ENCODE measurements at regions not wholly inside any gene's neighbourhood (a gene's known extent, or its start where the extent isn't known, plus 50 kb on each side); places are given as distances from the start of the nearest gene placed in this dataset.

- intact Hi-C loops (cut with micrococcal nuclease), result no loop called here
- Mint-ChIP-seq H3K4me3 (ENCODE audit: low read depth) (no peak overlapping the region), H3K4me1 (ENCODE audit: low read depth) (no peaks in the 10 kb centered on the region), H3K36me3 (ENCODE audit: low read depth) (no peaks in the 10 kb centered on the region), H3K27ac (no peak overlapping the region), H3K9me3 (no peaks in the 10 kb centered on the region), H3K27me3 (ENCODE audit: low read depth) (peaks cover 57% of the 10 kb centered on the region)
- DNase-seq (ENCODE audit: low spot score), result no peak
Observed at GRCh38 chr5:135192351-135192750, 158.3 kb upstream of the PITX1 start.

DNA sequence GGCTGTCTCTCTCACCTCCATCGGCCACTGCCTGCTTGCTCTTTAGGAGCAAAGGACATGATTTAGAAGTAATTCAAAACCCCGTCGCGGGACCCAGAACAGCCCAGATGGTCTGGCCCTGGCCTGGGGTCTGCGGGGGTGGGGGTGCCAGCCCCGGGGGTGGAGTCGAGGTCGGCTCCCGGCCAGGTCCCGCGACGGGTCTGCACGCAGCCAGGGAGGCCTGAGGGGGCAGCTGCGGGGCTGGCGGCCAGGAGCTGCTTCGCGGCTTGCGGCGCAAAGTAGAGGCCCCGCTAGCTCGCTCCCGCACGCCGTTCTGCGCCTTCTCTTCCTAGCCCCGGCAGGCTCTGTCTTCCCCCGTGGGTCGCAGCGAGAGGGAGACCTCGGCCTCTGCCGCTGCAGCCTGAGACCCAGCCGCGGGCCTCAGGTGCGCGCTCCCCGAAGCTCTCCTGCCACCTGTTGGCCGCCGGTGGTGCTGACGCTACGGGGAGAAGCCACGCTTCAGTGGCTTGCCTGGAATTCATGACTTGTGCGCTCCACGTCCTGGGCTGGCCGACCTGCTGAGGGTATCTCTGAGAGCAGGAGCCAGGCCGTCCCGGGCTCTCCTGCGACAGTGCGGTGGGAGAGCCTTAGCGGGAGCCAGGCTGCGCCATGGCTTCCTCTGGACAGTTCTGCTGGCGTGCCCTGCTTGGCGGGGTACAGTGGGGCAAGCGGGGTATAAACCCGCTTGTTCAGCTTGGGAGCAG, 157.2 kb upstream of the PITX1 start:
- peak overlapping the region; percentile 66 for H3K4me3 Mint-ChIP-seq (ENCODE audit: low read depth)
- DNase-seq (ENCODE audit: low spot score), result peak; percentile 52
- no peaks in the 10 kb centered on the region for H3K4me1 Mint-ChIP-seq (ENCODE audit: low read depth)
- H3K27me3 Mint-ChIP-seq (ENCODE audit: low read depth), result peaks cover 55% of the 10 kb centered on the region
- H3K27ac Mint-ChIP-seq, result no peak overlapping the region
- no peaks in the 10 kb centered on the region for H3K9me3 Mint-ChIP-seq
- intact Hi-C loops (cut with micrococcal nuclease), result no loop called here
- no peaks in the 10 kb centered on the region for H3K36me3 Mint-ChIP-seq (ENCODE audit: low read depth)

- Mint-ChIP-seq H3K9me3 (no peaks in the 10 kb centered on the region), H3K4me1 (ENCODE audit: low read depth) (no peaks in the 10 kb centered on the region), H3K36me3 (ENCODE audit: low read depth) (no peaks in the 10 kb centered on the region), H3K4me3 (ENCODE audit: low read depth) (no peak overlapping the region), H3K27ac (no peak overlapping the region), H3K27me3 (ENCODE audit: low read depth) (peaks cover 51% of the 10 kb centered on the region)
- DNase-seq (ENCODE audit: low spot score), result peak; percentile 1
- intact Hi-C loops (cut with micrococcal nuclease), result no loop called here
Observed at GRCh38 chr5:135190416-135191083, 156.5 kb upstream of the PITX1 start.

DNA sequence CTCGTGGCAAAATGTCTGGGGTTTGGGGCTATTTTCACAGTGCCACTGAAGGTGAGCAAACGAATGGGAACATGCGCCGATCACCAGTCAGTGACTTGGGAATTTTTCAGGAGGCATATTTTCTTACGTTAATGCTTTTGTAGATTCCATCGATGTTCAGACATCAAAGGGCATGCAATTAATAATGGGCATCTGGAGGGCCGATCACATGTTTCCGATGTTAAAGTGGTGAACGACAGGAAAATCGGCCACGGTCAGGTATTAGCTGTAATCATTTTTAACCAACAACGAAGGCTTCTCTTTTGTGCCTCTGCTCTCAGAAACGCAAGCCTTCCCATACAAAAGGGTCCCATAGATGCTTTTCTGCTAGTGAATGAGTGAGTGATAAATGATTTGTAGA, 155.0 kb upstream of the PITX1 start:
- no peaks in the 10 kb centered on the region for H3K4me1 Mint-ChIP-seq (ENCODE audit: low read depth)
- no peak overlapping the region for H3K27ac Mint-ChIP-seq
- intact Hi-C loops (cut with micrococcal nuclease), result no loop called here
- no peak overlapping the region for H3K4me3 Mint-ChIP-seq (ENCODE audit: low read depth)
- H3K27me3 Mint-ChIP-seq (ENCODE audit: low read depth), result peaks cover 51% of the 10 kb centered on the region
- H3K36me3 Mint-ChIP-seq (ENCODE audit: low read depth), result no peaks in the 10 kb centered on the region
- no peaks in the 10 kb centered on the region for H3K9me3 Mint-ChIP-seq
- DNase-seq (ENCODE audit: low spot score), result no peak

- H3K4me3 Mint-ChIP-seq (ENCODE audit: low read depth), result no peak overlapping the region
- intact Hi-C loops (cut with micrococcal nuclease), result no loop called here
- H3K4me1 Mint-ChIP-seq (ENCODE audit: low read depth), result no peaks in the 10 kb centered on the region
Observed at GRCh38 chr5:135188233-135188914, 154.3 kb upstream of the PITX1 start.

DNA sequence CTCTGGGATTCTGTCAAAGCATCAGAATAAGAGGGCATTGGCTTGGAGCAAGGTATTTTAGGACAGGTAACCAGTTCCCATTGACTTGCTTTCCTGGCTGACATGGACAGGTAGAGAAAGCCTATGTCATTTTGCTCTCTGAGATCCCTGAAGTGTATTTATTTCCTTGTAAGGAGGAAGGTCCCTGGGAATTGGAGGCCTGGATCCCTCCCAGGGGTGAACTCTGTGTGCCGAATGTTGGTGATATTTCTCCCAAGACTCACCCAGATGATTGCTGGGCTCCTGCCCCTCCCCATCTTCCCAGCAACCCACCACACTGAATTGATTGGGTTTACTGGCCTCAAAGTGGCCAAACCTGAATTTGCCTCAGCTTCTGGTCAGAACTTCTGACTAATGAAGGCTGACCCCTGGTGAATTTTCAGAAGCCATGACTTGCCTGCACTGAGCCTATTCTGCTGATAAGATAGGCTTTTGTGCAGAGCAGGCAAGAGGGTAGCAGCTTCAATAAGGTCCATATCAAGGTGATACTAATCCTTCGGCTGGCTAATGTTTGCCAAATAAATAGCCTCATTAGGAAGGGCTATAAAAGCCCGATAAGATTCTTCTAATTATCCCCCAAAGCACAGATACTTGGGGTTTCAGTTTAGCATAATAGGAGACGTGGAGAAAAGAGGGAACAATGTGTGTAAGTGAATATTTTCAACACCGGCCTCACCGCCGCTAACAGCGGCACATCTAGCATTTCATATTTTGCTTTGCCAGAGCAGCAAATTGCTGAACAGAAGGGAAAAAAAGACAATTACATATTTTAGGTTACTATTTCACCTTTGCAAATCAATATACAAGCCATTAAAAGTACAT, 152.9 kb upstream of the PITX1 start:
- H3K27ac Mint-ChIP-seq, result no peak overlapping the region
- no peaks in the 10 kb centered on the region for H3K9me3 Mint-ChIP-seq
- no peak overlapping the region for H3K4me3 Mint-ChIP-seq (ENCODE audit: low read depth)
- DNase-seq (ENCODE audit: low spot score), result no peak
- intact Hi-C loops (cut with micrococcal nuclease), result no loop called here
- H3K36me3 Mint-ChIP-seq (ENCODE audit: low read depth), result no peaks in the 10 kb centered on the region
- no peaks in the 10 kb centered on the region for H3K4me1 Mint-ChIP-seq (ENCODE audit: low read depth)
- peaks cover 36% of the 10 kb centered on the region for H3K27me3 Mint-ChIP-seq (ENCODE audit: low read depth)

More at GRCh38 chr5:135188233-135188914, 154.3 kb upstream of the PITX1 start:
- DNase-seq (ENCODE audit: low spot score), result no peak
- Mint-ChIP-seq H3K27me3 (ENCODE audit: low read depth) (peaks cover 48% of the 10 kb centered on the region), H3K9me3 (no peaks in the 10 kb centered on the region), H3K36me3 (ENCODE audit: low read depth) (no peaks in the 10 kb centered on the region), H3K27ac (no peak overlapping the region)

DNA sequence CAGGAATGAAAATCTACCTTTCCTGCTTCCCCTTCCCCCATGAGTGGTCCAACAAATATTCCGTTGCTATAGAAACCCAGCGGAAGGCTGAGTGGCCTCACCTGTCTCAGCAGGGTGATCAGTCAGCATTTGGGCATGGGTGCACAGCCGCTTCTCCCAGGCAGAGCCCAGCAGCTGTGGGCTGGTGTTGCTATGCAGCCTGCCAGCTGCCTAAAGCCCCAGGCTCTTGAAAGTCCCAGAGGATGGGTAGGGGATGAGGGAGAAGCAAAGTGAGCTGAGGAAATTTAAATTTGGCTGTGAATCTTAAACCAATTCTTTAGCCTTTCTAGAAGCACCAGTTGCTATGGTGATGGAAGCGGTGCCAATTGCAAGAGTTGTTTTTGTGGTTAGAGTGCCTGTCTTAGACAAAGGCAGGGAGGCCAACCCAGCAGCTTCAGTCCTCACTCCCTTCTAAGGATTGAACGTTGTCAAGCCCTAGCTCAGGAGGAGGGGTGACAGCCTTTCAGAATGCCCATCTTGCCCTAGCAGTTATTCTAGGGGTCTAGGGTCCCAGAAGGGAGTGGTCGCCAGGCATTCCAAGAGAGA, 151.5 kb upstream of the PITX1 start:
- H3K4me3 Mint-ChIP-seq (ENCODE audit: low read depth), result no peak overlapping the region
- peaks cover 27% of the 10 kb centered on the region for H3K27me3 Mint-ChIP-seq (ENCODE audit: low read depth)
- no peak for DNase-seq (ENCODE audit: low spot score)
- no peak overlapping the region for H3K27ac Mint-ChIP-seq
- no peaks in the 10 kb centered on the region for H3K4me1 Mint-ChIP-seq (ENCODE audit: low read depth)
- no peaks in the 10 kb centered on the region for H3K9me3 Mint-ChIP-seq
- no peaks in the 10 kb centered on the region for H3K36me3 Mint-ChIP-seq (ENCODE audit: low read depth)
- intact Hi-C loops (cut with micrococcal nuclease), result no loop called here

DNA sequence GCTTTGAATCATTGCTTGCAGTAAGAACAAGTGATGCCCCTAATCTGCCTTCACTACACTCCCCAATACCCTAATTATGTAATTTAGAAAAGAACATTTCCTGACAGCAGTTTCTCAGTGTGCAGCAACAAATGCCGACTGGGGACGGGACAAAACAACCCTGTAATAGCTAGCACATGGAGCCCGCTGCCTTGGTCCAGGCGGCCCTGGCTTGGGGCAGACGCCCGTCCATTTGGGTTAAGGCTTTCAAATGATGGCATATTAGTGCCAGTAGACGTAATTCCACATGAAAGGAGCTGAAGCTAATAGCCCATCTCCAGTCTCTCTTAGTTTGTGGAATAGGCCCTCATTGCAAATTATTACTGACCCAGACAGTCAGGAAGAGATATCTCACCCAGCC, 150.6 kb upstream of the PITX1 start:
- intact Hi-C loops (cut with micrococcal nuclease), result no loop called here
- no peaks in the 10 kb centered on the region for H3K36me3 Mint-ChIP-seq (ENCODE audit: low read depth)
- peaks cover 21% of the 10 kb centered on the region for H3K27me3 Mint-ChIP-seq (ENCODE audit: low read depth)
- no peak overlapping the region for H3K4me3 Mint-ChIP-seq (ENCODE audit: low read depth)
- no peaks in the 10 kb centered on the region for H3K4me1 Mint-ChIP-seq (ENCODE audit: low read depth)
- no peaks in the 10 kb centered on the region for H3K9me3 Mint-ChIP-seq
- no peak overlapping the region for H3K27ac Mint-ChIP-seq
- no peak for DNase-seq (ENCODE audit: low spot score)

DNA sequence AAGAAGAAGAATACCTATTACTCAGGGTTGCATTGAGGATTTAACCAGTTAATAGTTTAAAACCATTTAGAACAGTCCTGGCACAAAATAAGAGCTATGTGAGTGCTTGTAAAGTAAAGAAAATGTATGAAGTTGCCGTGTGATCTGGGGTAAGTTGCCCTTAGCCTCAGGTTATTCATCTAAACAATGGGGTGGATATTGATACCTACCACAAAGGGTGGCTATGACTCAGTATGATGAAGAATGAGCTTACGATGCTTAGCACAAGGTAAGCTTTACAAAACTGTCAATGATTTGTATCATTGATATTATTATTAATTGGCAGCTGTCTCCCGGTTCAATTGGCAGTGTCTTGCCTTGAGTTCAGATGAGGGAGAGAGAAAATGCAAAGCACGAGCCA, 149.4 kb upstream of the PITX1 start:
- no peaks in the 10 kb centered on the region for H3K9me3 Mint-ChIP-seq
- peaks cover 13% of the 10 kb centered on the region for H3K27me3 Mint-ChIP-seq (ENCODE audit: low read depth)
- H3K4me3 Mint-ChIP-seq (ENCODE audit: low read depth), result no peak overlapping the region
- H3K36me3 Mint-ChIP-seq (ENCODE audit: low read depth), result no peaks in the 10 kb centered on the region
- H3K4me1 Mint-ChIP-seq (ENCODE audit: low read depth), result no peaks in the 10 kb centered on the region
- H3K27ac Mint-ChIP-seq, result no peak overlapping the region
- DNase-seq (ENCODE audit: low spot score), result no peak
- intact Hi-C loops (cut with micrococcal nuclease), result no loop called here

DNA sequence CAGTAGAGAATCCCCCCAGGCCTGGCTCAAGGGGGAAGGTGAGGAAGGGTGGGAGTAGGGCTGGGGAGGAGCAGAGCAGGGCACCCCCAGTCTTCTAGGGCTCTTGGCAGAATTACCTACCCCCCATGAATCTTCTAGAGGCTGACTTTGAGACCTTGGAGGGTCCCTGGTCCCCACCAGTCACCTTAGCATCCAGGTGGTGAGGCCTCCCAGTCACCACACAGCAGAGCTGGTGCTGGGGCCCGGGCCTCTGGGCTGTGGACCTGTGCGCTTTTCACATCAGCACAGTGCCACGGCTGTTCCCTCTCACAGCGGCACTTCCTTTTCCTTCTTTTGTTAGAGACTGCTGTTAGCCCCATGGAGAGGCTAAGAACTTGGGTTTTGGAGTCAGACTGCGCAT, 148.6 kb upstream of the PITX1 start:
- Mint-ChIP-seq H3K4me3 (ENCODE audit: low read depth) (no peak overlapping the region), H3K4me1 (ENCODE audit: low read depth) (no peaks in the 10 kb centered on the region), H3K27me3 (ENCODE audit: low read depth) (peaks cover 11% of the 10 kb centered on the region), H3K27ac (no peak overlapping the region), H3K36me3 (ENCODE audit: low read depth) (no peaks in the 10 kb centered on the region), H3K9me3 (no peaks in the 10 kb centered on the region)
- intact Hi-C loops (cut with micrococcal nuclease), result no loop called here
- no peak for DNase-seq (ENCODE audit: low spot score)

DNA sequence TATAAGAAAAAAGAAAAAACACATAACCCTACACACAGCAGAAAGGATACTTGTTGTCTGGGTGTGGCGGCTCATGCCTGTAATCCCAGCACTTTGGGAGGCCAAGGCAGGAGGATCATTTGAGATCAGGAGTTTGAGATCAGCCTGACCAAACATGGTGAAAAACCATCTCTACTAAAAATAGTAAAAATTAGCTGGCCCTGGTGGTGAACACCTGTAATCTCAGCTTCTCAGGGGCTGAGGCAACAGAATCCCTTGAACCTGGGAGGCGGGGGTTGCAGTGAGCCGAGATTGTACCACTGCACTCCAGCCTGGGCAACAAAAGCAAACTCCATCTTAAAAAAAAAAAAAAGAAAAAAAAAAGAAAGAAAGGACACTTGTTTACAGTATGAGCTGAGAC, 147.6 kb upstream of the PITX1 start:
- no peaks in the 10 kb centered on the region for H3K4me1 Mint-ChIP-seq (ENCODE audit: low read depth)
- DNase-seq (ENCODE audit: low spot score), result no peak
- no peaks in the 10 kb centered on the region for H3K36me3 Mint-ChIP-seq (ENCODE audit: low read depth)
- no peak overlapping the region for H3K4me3 Mint-ChIP-seq (ENCODE audit: low read depth)
- intact Hi-C loops (cut with micrococcal nuclease), result no loop called here
- H3K27ac Mint-ChIP-seq, result no peak overlapping the region
- H3K9me3 Mint-ChIP-seq, result no peaks in the 10 kb centered on the region
- peaks cover 3% of the 10 kb centered on the region for H3K27me3 Mint-ChIP-seq (ENCODE audit: low read depth)

- intact Hi-C loops (cut with micrococcal nuclease), result no loop called here
- H3K36me3 Mint-ChIP-seq (ENCODE audit: low read depth), result no peaks in the 10 kb centered on the region
- no peak overlapping the region for H3K27ac Mint-ChIP-seq
- peaks cover 3% of the 10 kb centered on the region for H3K27me3 Mint-ChIP-seq (ENCODE audit: low read depth)
- H3K4me1 Mint-ChIP-seq (ENCODE audit: low read depth), result no peaks in the 10 kb centered on the region
- H3K4me3 Mint-ChIP-seq (ENCODE audit: low read depth), result no peak overlapping the region
- no peaks in the 10 kb centered on the region for H3K9me3 Mint-ChIP-seq
- no peak for DNase-seq (ENCODE audit: low spot score)
Observed at GRCh38 chr5:135179308-135179980, 145.4 kb upstream of the PITX1 start.

Data from activated T-helper 2 cell treated with anti-CD3 and anti-CD28 coated beads, Interferon-gamma antibody, Interleukin-2, Interleukin-4, amounts not matched to agents 10 μg/mL and 5 μg/mL and 100 μg/mL, durations not matched to agents 14 hours and 24 hours and 36 hours (primary cell).